HG03520 (cell line): ENCODE measurements at regions not wholly inside any gene's neighbourhood (a gene's known extent, or its start where the extent isn't known, plus 50 kb on each side); places are given as distances from the start of the nearest gene placed in this dataset.

Experiments used
- ATAC-seq: cut with Tn5 transposase; IDR thresholded peaks from one replicate; pipeline ENCODE4 v1.9.1; 2021; ENCODE audit warnings: mild to moderate bottlenecking, moderate library complexity; ENCODE audit not compliant: unreplicated experiment

- no peak for ATAC-seq
These were observed 208.6 kb upstream of the SFRP2 start for GRCh38 chr4:153997516-153997915.

- ATAC-seq: no peak
These were observed 200.6 kb upstream of the SFRP2 start for GRCh38 chr4:153989505-153989904.

- ATAC-seq: no peak
These were observed 199.8 kb upstream of the SFRP2 start for GRCh38 chr4:153988492-153989363.

GRCh38 chr4:153987291-153987690 lies 198.4 kb upstream of the SFRP2 start:
- ATAC-seq: no peak

GRCh38 chr4:153976954-153977353 lies 188.1 kb upstream of the SFRP2 start:
- no peak for ATAC-seq

GRCh38 chr4:153974452-153974851 lies 185.6 kb upstream of the SFRP2 start:
- ATAC-seq: no peak

- ATAC-seq: no peak
These were observed 185.1 kb upstream of the SFRP2 start for GRCh38 chr4:153973942-153974341.

- no peak for ATAC-seq
These were observed 183.0 kb upstream of the SFRP2 start for GRCh38 chr4:153971899-153972298.

GRCh38 chr4:153970169-153970568 lies 181.3 kb upstream of the SFRP2 start:
- no peak for ATAC-seq

GRCh38 chr4:153969542-153969941 lies 180.7 kb upstream of the SFRP2 start:
- no peak for ATAC-seq

GRCh38 chr4:153966641-153967040 lies 177.8 kb upstream of the SFRP2 start:
- no peak for ATAC-seq

GRCh38 chr4:153963216-153963615 lies 174.3 kb upstream of the SFRP2 start:
- no peak for ATAC-seq

- no peak for ATAC-seq
These were observed 173.6 kb upstream of the SFRP2 start for GRCh38 chr4:153962311-153963039.

GRCh38 chr4:153955327-153955726 lies 166.4 kb upstream of the SFRP2 start:
- ATAC-seq: no peak

- ATAC-seq: no peak
These were observed 165.8 kb upstream of the SFRP2 start for GRCh38 chr4:153954654-153955053.

GRCh38 chr4:153950100-153950979 lies 161.5 kb upstream of the SFRP2 start:
- ATAC-seq: no peak

GRCh38 chr4:153948041-153948440 lies 159.2 kb upstream of the SFRP2 start:
- ATAC-seq: no peak

- no peak for ATAC-seq
These were observed 158.2 kb upstream of the SFRP2 start for GRCh38 chr4:153947124-153947523.

GRCh38 chr4:153945704-153946103 lies 156.8 kb upstream of the SFRP2 start:
- no peak for ATAC-seq

- no peak for ATAC-seq
These were observed 155.0 kb upstream of the SFRP2 start for GRCh38 chr4:153943738-153944415.

GRCh38 chr4:153940916-153941315 lies 152.0 kb upstream of the SFRP2 start:
- no peak for ATAC-seq
